ENCODE measurements at regions not wholly inside any gene's neighbourhood (a gene's known extent, or its start where the extent isn't known, plus 50 kb on each side); places are given as distances from the start of the nearest gene placed in this dataset.

DNA sequence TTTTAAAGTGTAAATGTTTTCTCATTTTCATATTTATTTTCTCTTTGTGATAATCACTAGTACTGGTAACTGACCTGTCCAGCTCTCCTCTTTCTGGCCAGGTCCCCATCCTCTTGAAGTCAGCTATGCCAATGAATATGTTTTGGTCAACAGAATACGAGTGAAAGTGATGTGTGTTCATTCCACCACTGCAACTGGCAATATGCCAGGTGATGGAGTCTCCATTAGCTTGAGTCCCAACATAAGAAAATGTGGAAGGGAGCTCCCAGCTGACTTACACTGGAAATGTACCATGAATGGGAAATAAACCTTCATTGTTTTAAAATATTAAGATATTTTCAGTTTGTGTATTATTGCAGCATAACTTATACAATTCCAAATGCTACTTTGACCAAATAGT is 75.8 kb downstream of the CCDC34 start:
- no peak for DNase-seq (ENCODE audit: low spot score)

DNA sequence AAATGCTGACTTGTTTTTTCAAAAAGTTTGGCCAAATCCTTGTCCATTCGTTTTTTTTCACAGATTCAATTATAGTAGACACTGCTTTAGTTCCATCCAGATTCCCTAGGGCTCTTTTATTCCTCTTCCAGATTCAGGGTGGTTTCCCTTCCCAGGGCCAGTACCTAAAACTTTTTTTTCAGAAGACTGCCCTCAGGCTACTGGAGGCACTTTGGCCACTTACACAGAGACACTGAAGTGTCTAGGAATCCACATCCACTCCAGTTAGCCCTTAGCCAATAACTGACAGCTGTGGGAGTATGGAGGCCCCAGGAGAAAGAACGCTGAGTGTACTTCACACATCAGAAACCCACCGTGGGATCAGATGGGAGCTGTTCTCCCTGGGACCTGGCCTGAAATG is 77.3 kb downstream of the CCDC34 start:
- no peak for DNase-seq (ENCODE audit: low spot score)

DNA sequence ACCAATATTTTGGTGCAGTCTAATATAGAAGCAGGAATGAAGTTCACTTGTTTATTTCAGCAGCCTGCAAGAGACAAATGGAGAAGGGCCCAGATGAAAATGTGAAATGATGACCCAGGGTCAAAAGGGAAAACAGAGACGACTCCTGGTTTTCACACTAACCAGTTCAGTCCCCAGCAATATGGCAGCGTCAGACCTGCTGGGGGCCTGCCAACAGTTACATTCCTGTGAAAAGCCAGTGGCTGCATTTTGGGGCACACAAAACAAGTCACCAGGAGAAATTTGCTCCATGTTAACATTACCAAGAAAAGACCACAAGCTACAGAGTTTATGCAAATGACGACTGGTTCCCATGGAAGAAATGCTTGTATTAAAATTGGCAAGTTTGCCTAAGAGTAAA is 80.2 kb downstream of the CCDC34 start:
- DNase-seq (ENCODE audit: low spot score), result no peak

DNA sequence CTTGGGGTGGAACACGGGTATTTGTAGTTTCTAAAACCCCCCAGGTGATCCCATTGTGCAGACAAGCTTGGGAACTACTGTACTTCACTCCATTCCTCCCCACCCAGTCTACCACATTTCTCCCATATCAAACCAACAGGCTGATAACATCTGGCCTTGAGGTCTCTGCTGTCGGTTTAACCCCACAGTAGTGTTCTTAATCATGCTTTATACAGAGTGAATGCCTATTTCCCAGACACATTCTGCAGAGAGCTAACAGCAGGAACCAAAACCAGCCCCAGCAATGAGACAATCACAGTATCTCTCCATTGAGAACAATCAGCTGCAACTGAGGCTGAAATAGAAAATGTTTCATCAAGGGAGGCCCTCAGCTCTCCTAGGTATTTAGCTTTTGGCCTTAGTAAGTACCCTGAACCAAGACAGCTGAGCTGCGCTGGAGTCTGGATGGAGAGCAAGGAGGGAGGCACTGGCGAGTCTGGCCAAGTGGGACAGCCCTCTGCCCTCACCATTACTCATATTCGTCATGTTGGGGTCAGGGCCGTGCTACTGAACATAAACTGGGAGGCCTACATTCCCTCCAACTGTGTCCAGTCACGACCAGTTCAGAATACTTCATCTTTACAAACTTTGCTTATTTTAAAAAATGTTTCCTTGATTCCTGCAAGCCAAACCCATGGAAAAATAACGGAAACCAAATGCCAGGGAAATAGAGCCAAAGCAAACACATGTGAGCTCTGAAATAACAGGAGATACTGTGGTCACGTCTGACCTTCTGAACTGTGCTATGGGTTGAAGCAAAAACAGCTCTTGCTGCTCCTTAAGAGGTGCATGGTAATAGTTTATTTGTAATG is 81.0 kb downstream of the CCDC34 start:
- DNase-seq (ENCODE audit: low spot score), result no peak

DNA sequence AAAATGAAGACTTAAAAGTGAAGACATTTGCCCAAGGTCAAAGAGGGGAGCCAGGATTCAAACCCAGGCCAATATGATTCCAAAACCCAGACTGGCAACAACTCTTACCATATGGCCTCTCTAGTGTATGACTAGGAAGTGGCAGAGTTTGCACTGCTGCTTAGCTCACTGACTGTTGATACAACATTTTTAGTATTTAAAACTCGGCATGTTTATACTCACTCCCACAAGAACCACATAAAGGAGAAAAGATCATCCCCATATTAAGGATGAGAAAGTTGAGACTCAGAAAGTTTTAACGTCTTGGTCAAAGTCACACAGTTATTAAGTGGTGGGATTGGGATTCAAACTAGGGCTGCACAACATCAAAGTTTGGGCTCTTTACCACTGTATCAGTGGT is 81.7 kb downstream of the CCDC34 start:
- no peak for DNase-seq (ENCODE audit: low spot score)

DNA sequence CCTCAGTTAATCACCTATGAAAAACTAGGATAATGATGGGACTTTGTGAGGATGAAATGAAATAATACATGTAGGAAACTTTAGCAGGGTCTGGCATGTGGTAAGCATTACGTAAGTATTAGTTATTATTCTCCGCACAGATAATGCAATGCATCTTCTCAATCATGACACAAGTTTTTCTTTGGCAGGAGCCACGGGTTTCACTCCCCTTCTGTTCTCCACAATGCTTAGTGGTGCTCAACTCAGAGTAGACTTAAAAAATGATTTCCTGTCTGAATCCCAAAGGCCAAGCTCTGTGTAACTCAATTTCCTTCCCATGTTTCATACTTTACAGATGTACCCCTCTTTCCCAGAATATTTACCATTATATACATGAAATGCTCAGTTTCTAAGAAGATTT is 82.9 kb downstream of the CCDC34 start:
- DNase-seq (ENCODE audit: low spot score), result no peak

DNA sequence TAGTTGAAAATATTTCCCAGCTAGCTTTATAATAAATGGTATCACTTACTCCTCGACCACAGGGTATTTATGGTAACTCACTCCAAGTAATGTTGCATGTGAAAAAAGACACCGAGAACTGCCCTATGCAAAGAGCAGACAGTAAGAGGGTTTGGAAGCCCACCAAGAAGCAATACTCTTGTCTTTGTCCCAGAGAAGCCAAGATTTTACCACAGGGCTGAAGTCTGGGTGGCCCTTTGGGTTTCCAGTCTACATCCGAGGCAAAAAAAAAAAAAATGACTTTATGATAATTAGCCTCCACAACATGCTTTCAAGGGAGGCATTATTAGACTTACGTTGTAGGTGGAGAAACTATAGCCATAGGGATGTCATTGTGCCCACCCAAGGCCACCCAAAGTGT is 83.6 kb downstream of the CCDC34 start:
- DNase-seq (ENCODE audit: low spot score), result no peak

DNA sequence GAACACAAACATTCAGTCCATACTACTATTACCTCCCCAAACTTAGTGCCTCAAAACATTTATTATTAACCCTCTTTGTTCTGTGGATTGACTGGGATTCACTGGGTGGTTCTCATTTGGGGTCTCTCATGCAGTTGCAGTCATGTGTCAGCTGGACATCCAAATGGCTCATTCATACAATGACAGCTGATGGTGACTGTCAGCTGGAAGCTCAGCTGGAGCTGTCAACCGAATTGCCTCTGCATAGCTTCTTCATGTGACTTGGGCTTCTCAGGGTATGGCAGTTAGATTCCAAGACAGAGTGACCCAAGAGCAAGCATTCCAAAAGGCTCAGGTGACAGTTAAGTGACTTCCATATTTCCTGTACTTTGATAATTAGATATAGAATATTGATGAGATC is 85.2 kb downstream of the CCDC34 start:
- no peak for DNase-seq (ENCODE audit: low spot score)

DNA sequence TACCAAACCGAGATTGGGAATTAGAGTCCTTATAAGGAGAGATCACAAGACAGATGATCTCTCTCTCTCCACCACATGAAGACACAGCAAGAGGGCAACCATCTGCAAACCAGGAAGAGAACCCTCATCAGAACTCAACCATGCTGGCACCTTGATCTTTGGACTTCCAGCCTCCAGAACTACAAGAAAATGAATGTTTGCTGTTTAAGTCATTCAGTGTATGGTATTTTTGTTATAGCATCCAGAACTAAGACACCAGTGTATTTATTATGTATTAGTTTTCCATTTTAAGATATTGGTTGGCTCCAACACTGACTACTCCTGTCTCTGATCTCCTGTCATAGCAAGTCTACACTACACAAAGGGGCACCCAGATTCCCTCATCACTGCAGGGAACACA is 86.9 kb downstream of the CCDC34 start:
- no peak for DNase-seq (ENCODE audit: low spot score)

DNA sequence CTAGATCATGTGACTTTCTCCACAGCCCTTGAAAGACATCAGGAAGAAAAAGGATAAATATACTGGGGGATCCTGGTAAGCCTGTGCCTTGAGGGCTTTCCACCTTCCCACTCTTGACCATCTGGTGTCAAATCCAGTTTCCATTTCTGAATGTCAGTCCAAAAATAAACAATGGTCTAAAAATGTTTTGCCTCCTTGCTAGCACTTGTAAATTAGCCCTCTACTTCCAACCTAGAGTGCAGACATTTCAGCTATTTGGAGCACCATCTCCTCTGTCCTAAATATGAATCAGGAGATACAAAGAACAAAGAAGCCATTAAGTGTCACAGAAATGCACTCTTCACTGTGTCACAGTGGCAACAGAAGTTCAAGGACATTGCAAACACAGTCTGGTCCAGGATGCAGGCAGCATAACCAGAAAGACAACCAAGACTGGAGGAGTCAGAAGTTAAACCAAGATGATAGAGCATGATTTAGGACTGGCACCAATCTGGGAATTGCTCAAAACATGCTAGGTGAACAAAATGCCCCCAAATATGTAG is 88.1 kb downstream of the CCDC34 start:
- no peak for DNase-seq (ENCODE audit: low spot score)

DNA sequence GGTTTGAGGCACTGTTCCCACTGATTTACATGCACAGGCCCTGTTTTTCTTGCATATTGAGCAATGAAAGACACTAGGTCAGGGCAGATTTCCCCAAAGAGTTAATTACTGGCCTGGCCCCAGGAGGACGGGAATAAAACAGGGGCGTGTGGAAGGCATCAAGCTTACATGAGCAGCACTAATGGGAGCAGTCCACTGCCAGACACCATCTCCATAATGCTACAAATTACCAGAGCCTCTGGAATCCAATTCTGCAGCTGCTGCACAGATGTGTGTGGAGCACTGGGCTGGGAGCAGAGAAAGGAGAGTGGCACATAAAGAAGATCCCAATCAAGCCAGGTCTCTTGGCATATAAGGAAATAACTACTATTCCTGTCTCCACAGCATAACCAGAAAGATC is 96.9 kb downstream of the CCDC34 start:
- no peak for DNase-seq (ENCODE audit: low spot score)

DNA sequence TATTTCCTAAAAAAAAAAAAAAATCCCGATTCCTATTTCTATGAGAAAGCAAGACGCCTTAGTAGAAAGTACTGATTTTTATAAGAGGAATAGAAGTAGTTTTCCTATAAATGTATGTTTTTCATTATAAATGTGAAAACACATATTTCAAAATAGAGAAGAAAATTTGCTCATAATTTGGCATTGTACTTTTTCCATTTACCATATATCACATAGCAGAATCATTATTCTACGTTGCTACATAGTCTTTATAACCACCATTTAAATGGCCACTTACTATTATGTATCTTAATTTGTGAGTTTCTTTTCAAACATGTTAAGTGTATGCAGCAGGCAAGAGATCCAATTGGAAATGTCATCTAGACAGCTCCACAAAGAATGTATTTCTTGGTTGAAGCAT is 99.0 kb downstream of the CCDC34 start:
- no peak for DNase-seq (ENCODE audit: low spot score)

DNA sequence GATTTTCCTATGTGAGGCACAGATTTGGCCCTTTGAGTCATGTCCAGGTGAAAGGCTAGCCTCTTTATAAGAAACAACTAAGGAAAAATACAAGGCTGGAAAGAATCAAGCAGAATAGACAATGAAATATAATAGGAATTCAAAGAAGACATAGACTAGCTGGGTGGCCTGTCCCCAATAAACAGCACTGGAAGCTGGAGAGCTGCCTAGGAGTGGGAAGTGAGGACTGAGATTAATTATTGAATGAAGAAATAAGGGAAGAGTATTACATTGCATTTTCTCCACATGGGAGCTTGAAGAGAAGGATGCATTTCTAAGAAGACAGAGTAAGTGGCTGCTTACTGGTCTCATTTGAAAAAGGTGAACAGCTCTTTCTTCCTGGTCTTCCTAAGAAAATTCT is 100.0 kb downstream of the CCDC34 start:
- DNase-seq (ENCODE audit: low spot score), result no peak

DNA sequence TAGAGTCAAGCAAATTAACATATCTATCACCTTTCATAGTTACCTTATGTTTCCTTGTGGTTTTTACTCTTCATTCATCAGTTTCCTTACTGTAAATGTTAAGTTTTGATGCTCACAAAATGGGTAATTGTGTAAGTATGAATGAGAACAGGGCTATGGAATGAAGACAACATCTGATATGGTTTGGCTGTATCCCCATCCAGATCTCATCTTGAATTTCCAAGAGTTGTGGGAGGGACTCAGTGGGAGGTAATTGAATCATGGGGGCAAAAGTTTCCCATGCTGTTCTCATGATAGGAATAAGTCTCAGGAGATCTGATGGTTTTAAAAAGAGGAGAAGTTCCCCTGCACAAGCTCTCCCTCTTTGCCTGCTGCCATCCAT is 107.6 kb downstream of the CCDC34 start:
- DNase-seq (ENCODE audit: low spot score), result no peak

DNA sequence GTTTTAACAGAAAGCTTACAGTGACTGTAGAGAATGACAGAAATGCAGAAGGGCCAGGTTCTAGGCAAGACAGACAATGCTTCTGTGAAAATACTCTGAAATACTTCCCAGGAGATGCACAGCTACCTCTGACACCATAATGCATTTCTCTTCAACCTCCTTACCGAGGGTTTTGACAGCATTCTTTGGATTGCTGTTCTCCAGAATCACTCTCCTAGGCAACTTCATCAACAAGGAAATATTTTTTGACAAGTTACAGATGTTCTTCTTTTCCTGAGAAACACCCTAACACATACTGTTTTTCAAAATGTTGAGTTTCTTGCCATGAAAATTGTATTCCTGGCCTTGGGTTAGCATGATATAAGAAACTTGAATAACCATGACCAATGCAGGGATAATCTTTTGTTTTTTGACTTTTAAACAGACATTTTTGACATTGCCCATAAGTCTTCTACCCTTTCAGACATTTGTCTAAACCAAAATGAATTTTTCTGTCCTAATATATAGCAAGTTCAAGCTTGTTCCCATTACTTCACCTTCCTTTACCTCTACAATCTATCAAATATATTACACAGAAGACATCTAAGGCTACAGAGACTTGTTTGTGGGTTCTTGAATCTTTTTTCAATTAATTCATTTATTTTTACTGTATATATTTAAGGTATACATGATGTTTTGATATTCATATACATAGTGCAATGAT is 108.1 kb downstream of the CCDC34 start:
- DNase-seq (ENCODE audit: low spot score), result no peak

DNA sequence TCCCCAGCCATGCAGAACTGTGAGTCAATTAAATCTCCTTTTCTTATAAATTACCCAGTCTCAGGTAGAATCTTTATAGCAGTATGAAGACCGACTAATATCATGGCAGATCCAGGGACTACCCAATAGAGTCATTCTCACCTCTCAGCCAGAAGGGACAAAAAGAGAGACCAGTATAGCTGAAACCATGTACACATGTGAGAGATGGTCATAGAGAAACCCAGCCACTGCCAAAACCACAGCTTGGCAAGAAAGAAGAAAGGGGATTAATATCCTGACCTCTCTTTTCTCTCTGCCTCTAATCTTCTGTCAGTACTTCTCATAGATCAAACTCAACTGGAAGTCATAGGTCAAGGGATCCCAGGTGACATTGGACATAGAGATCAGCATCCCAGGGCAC is 109.8 kb downstream of the CCDC34 start:
- DNase-seq (ENCODE audit: low spot score), result no peak

DNA sequence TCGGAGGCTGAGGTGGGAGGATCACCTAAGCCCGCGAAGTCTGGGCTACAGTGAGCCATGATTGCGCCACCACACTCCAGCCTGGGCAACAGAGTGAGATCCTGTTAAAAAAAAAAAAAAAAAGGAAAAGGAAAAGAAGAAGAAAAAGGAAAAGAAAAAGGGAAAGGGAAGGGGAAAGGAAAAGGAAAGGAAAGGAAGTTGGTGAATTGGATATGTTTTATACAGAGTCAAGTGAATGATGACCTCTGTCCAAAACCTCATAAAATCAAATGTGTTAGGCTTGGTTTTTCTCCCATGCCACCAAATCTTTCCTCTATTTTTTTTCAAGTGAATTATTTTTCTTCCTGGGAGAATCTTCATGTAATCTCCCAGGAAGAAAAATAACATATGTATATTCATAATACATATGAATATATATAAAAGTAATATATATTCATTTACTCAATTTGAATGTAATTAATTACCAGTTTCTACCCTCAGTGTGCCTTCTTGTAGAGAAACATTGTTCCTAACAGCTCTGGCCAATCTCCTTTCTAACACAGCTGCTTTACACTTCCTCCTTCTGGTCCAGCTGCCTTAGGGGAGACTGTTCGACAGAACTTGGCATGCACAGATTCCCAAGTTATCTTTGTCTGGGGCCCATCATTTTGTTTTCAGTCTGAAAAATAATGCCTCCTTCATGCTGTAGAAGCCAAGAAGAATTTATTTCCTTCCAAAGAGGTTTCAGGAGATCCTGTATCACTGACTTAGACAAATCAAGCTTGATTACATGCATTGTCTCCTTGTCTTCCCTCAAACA is 111.9 kb downstream of the CCDC34 start:
- no peak for DNase-seq (ENCODE audit: low spot score)

DNA sequence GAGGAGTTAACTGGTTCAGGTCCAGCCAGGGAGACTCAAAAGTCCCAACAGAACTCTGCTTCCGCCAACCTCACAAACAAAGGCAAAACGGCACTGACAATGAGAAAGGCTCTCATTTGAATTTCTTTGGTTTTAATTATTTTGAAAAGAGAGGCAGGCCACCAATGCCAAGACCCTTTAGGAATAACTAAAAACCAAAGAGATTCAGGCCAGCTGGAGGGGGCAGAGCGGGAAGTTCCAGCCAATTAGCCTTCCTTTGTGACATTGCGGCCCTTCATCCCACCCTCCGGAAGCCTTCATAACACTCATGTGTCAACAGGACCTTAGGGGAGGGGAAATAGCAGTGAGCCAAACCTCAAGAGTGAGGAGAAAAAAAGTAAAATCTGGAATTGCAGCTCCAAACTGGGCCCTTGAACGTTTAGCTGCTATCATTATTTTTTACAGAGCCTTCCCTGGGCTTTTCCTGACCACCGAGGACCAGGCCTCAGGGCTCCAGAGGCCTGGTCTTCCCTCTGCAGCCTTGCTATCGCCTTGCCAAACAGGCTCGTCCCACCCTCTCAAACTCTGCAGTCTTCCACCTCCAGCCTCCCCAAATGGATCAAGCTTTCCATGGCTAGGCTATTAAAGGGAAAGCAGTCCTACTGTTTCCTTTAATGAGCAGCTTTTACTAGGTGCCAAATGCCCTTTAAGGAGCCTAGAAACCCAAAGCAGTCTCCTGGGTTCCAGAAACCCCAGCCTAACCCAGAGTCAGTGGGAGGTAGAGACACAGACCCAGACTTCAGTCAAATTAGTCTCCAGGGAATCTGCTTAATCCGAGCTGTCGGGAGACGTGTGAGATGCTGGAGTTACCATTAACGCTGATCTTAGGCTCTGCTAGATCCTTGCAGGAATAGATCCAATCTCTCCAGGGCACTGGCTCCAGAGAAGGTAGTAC is 114.2 kb downstream of the CCDC34 start:
- no peak for DNase-seq (ENCODE audit: low spot score)

DNA sequence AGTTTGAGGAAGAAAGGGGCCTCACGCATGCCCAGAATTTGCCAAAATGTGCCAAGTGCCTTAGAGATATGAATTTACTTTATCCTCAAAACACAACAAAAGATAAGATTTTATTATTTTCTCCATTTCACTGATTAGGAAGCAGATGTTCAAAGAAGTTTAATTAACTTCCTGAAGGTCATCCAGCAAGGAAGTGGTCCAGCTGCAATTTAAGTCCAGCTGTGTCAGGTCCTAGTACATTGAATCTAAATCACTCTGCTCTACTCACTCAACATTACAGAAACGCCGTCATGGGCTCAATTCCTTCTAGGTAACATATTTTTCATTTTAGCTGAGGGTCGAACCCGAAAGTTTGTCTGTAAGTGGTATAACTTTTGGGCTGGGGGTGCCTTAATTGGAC is 115.4 kb downstream of the CCDC34 start:
- no peak for DNase-seq (ENCODE audit: low spot score)

DNA sequence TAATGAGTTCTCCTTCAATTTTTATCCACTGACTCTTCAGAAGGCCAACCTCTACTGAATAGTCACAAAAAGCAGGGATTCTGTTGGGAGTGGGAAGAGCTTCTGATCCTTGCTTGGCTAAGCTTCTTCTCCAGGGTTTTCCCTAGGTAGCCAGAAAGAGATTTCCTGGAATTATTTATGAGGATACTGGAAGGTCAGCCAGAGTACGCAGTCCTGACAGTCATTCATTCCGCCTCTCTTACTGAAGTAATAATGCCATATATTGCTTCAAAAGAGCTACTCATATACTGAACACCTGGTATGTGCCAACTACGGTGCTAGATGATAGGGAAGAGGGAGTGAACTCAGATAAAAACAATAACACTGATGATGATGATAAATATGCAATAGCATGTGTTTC is 116.1 kb downstream of the CCDC34 start:
- DNase-seq (ENCODE audit: low spot score), result no peak

DNA sequence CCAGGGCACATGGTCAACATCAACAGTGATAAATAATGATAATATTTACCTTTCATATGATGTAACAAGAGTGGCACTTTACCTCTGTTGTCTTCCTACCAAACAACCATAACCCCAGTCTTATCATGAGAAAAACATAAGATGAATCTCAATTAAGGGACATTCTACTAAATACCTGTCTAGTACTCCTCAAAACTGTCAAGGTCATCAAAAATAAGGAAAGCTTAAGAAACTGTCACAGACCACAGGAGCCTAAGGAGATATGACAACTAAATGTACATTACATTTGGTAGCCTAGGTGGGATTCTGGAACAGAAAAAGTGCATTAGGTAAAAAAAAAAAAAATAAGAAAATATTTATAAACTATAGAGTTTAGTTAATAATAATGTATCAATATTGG is 118.1 kb downstream of the CCDC34 start:
- DNase-seq (ENCODE audit: low spot score), result no peak

DNA sequence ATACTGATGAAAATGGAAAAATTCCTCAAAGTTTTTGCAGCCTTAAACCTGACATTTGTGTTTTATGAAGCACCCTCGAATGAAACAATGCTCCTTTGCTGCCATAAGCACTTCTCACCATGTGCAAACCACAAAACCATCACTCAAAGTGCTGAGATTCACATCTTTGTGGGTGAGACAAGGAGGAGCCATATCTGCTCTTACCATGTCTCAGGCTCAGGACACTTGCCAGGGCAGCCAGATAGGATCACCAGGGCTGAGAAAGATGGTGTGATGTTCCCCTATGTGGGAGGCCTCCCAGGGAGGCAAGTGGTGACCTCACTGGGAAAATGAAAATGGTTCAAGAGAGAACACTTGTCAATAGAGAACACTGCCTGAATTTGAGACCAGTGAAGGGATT is 120.4 kb downstream of the CCDC34 start:
- peak; percentile 39 for DNase-seq (ENCODE audit: low spot score)
